A673 (cell line): ENCODE measurements at regions not wholly inside any gene's neighbourhood (a gene's known extent, or its start where the extent isn't known, plus 50 kb on each side); places are given as distances from the start of the nearest gene placed in this dataset.

Experiments
- CTCF ChIP-seq: fragments of 300-800, 200-600 bp; sonication (generic); conservative IDR thresholded peaks from 2 replicates; pipeline ENCODE4 v1.5.1; 2017; ENCODE audit warnings: low read depth, mild to moderate bottlenecking, antibody characterized with exemption, low read length, moderate library complexity, mixed read lengths
- EZH2 ChIP-seq: fragments of 200-600 bp; sonication (generic); IDR thresholded peaks from 2 replicates; pipeline ENCODE4 v1.6.1; 2017; ENCODE audit warnings: borderline replicate concordance, low read depth, mild to moderate bottlenecking, mixed read lengths, antibody characterized with exemption, low read length; ENCODE audit not compliant: poor library complexity, severe bottlenecking

- no peak for TF ChIP-seq EZH2
- no peak for TF ChIP-seq CTCF
Observed at GRCh38 chr1:74943046-74943445, 191.1 kb upstream of the LHX8 start.
